GM12865 (cell line): ENCODE measurements at regions not wholly inside any gene's neighbourhood (a gene's known extent, or its start where the extent isn't known, plus 50 kb on each side); places are given as distances from the start of the nearest gene placed in this dataset.

ENCODE experiments used
- DNase-seq: peaks from one replicate; pipeline ENCODE4 v3.0.0; 2010; ENCODE audit warnings: low read depth
- H3K4me3 ChIP-seq: 2 replicates; pipeline ENCODE4 v1.5.1; 2011; ENCODE audit warnings: mild to moderate bottlenecking, low read depth, low read length, control low read depth
- CTCF ChIP-seq: IDR thresholded peaks from 2 replicates; pipeline ENCODE4 v1.5.1; 2011; ENCODE audit warnings: low read length, control low read depth, low read depth, inconsistent platforms; ENCODE audit not compliant: insufficient read depth; ENCODE audit errors: missing control alignments

GRCh38 chr2:100655936-100656534, 93.2 kb downstream of the PDCL3 start:
- TF ChIP-seq CTCF = no peak

GRCh38 chr2:100658017-100658416, 95.2 kb downstream of the PDCL3 start:
- no peak for TF ChIP-seq CTCF
- DNase-seq = no peak
- no peak overlapping the region for H3K4me3 ChIP-seq

More at GRCh38 chr2:100655936-100656534, 93.2 kb downstream of the PDCL3 start:
- DNase-seq = no peak
- no peak overlapping the region for H3K4me3 ChIP-seq

GRCh38 chr2:100660851-100661584, 98.2 kb downstream of the PDCL3 start:
- TF ChIP-seq CTCF = no peak
- no peak for DNase-seq
- H3K4me3 ChIP-seq = no peak overlapping the region

- DNase-seq = no peak
- H3K4me3 ChIP-seq = no peak overlapping the region
- no peak for TF ChIP-seq CTCF
These were observed 100.1 kb downstream of the PDCL3 start for GRCh38 chr2:100662866-100663265.

GRCh38 chr2:100664021-100664755, 101.4 kb downstream of the PDCL3 start:
- no peak for DNase-seq
- no peak for TF ChIP-seq CTCF
- H3K4me3 ChIP-seq = no peak overlapping the region

GRCh38 chr2:100664756-100665101, 101.9 kb downstream of the PDCL3 start:
- no peak for DNase-seq
- TF ChIP-seq CTCF = no peak
- H3K4me3 ChIP-seq = no peak overlapping the region

GRCh38 chr2:100666996-100667395, 104.2 kb downstream of the PDCL3 start:
- DNase-seq = no peak
- TF ChIP-seq CTCF = no peak
- no peak overlapping the region for H3K4me3 ChIP-seq
